Activated T-helper 1 cell treated with anti-CD3 and anti-CD28 coated beads, Interleukin-12 subunit alpha, Interleukin-12 subunit beta, Interleukin-2, Interleukin-4 antibody, amounts not matched to agents 30 ng/mL and 10 ng/mL and 1 ng/mL, durations not matched to agents 14 hours and 24 hours and 36 hours (primary cell): ENCODE measurements at regions not wholly inside any gene's neighbourhood (a gene's known extent, or its start where the extent isn't known, plus 50 kb on each side); places are given as distances from the start of the nearest gene placed in this dataset.
"Not testable (repeated sequence)": the region's sequence is repeated elsewhere in the genome, so short reads cannot be mapped to it uniquely, and the experiment has no call there.

Experiments used
- DNase-seq: peaks from one replicate; pipeline ENCODE4 v3.0.0; 2021; ENCODE audit warnings: low spot score
- H3K27ac Mint-ChIP-seq: one replicate; pipeline ENCODE4 v1.8.0; 2021; ENCODE audit warnings: mild to moderate bottlenecking, mixed read lengths
- H3K27me3 Mint-ChIP-seq: one replicate; pipeline ENCODE4 v1.8.0; 2022; ENCODE audit warnings: mild to moderate bottlenecking, moderate library complexity, mixed read lengths; ENCODE audit not compliant: insufficient read depth
- H3K36me3 Mint-ChIP-seq: one replicate; pipeline ENCODE4 v1.8.0; 2021; ENCODE audit warnings: low read depth, mixed read lengths
- H3K4me1 Mint-ChIP-seq: one replicate; pipeline ENCODE4 v1.8.0; 2021; ENCODE audit warnings: low read depth, mixed read lengths
- H3K4me3 Mint-ChIP-seq: one replicate; pipeline ENCODE4 v1.8.0; 2021; ENCODE audit warnings: mild to moderate bottlenecking, moderate library complexity, mixed read lengths
- H3K9me3 Mint-ChIP-seq: one replicate; pipeline ENCODE4 v1.8.0; 2021; ENCODE audit warnings: mixed read lengths
- intact Hi-C: fragments of 100-400 bp; cut with micrococcal nuclease; formaldehyde crosslinking; loops from one replicate; pipeline ENCODE4 v1.15.1; 2024

DNA sequence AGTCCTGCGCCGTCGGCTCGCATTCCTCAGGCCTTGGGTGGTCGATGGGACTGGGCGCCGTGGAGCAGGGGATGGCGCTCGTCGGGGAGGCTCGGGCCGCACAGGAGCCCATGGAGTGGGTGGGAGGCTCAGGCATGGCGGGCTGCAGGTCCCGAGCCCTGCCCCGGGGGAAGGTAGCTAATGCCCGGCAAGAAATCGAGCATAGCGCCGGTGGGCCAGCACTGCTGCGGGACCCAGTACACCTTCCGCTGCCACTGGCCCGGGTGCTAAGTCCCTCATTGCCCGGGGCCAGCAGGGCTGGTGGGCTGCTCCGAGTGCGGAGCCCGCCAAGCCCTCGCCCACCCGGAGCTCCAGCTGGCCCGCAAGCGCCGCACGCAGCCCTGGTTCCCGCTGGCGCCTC is 122.8 kb downstream of the UFM1 start:
- H3K36me3 Mint-ChIP-seq, H3K27me3 Mint-ChIP-seq, H3K27ac Mint-ChIP-seq, DNase-seq, H3K4me3 Mint-ChIP-seq, H3K4me1 Mint-ChIP-seq, H3K9me3 Mint-ChIP-seq, intact Hi-C loops: not testable (repeated sequence)

DNA sequence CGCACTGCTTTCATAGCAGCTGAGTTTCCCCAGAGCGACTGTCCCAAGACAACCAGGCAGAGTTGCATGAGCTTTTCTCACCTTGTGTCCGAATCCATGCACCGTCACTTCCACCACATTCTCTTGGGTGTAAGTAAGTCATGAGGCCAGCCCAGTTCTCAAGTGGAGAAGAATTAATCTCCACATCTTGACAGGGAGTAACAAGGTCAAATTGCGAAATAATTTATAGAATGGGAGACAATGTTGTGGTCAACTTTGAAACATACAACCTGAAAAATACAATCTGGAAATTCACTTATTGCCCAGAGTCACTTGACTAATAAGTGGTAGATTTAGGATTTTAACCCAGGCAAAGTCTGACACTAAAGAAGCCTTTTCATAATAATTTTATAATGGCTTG is 123.7 kb downstream of the UFM1 start:
- intact Hi-C loops, result no loop called here
- H3K27ac Mint-ChIP-seq, result no peak overlapping the region
- no peaks in the 10 kb centered on the region for H3K9me3 Mint-ChIP-seq

DNA sequence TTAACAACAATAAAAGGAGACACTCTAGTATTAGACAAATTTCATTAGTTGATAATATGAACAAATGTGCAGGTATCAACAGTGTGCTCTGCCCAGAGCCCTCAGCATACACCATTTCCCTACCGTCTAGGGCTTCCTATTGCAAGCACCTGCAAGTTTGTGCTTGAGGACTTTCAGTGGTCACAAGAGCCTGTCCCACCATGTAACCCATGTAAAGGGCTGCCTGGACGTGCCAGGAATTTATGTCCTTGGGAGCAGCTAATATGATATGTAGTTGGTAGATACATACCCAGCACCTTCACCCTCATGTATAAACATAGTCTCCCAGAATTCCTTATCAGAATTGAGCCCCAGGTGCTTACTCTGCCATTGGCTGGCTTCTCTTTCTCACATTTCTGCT is 128.0 kb downstream of the UFM1 start:
- Mint-ChIP-seq H3K9me3 (no peaks in the 10 kb centered on the region), H3K4me1 (no peaks in the 10 kb centered on the region), H3K4me3 (no peak overlapping the region), H3K27ac (no peak overlapping the region), H3K27me3 (no peaks in the 10 kb centered on the region), H3K36me3 (no peaks in the 10 kb centered on the region)
- DNase-seq, result no peak
- intact Hi-C loops, result no loop called here

More for the DNA sequence above, 123.7 kb downstream of the UFM1 start:
- no peak overlapping the region for H3K4me3 Mint-ChIP-seq
- DNase-seq, result no peak
- no peaks in the 10 kb centered on the region for H3K4me1 Mint-ChIP-seq
- no peaks in the 10 kb centered on the region for H3K27me3 Mint-ChIP-seq
- no peaks in the 10 kb centered on the region for H3K36me3 Mint-ChIP-seq

DNA sequence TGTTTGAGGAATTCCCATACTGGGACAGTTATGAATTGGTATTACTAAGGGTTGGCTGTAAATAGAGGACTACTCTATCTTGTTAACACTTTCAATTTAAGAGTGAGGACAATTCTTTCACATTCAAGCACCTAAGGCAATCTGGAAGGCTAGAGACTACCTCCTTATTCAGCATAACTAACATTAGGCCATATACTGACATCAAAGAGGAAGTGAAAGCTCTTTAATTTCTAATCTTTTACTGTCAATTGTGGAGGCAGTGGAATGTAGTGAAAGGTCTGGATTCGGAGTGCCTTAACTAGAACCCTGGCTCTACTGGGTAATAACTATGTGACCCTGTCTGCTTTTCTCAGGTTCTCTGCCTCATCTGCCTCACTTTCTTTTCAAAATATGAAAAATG is 134.0 kb downstream of the UFM1 start:
- DNase-seq, result no peak
- H3K36me3 Mint-ChIP-seq, result no peaks in the 10 kb centered on the region
- no peaks in the 10 kb centered on the region for H3K9me3 Mint-ChIP-seq
- intact Hi-C loops, result no loop called here
- no peak overlapping the region for H3K4me3 Mint-ChIP-seq
- no peaks in the 10 kb centered on the region for H3K27me3 Mint-ChIP-seq
- no peak overlapping the region for H3K27ac Mint-ChIP-seq
- no peaks in the 10 kb centered on the region for H3K4me1 Mint-ChIP-seq

DNA sequence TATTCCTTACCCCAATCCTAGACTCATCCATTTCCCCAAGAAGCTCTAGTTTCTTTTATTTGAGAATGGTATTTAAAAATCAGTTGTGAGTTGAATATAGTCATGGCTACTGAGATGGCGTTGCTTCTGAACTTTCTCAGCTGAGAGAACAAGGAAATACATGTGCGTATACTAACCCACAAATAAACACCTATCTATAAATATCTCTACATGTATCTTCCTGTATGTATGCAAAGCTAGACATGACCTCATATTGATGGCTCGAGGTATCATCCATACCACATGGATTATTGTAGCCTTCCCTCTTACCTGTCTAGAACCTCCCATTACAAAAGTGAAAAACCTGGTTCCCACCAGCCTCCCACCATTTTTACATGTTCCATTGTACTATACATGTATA is 141.0 kb downstream of the UFM1 start:
- Mint-ChIP-seq H3K4me3 (no peak overlapping the region), H3K27ac (no peak overlapping the region), H3K4me1 (no peaks in the 10 kb centered on the region), H3K27me3 (no peaks in the 10 kb centered on the region), H3K36me3 (no peaks in the 10 kb centered on the region), H3K9me3 (no peaks in the 10 kb centered on the region)
- intact Hi-C loops, result no loop called here
- no peak for DNase-seq

DNA sequence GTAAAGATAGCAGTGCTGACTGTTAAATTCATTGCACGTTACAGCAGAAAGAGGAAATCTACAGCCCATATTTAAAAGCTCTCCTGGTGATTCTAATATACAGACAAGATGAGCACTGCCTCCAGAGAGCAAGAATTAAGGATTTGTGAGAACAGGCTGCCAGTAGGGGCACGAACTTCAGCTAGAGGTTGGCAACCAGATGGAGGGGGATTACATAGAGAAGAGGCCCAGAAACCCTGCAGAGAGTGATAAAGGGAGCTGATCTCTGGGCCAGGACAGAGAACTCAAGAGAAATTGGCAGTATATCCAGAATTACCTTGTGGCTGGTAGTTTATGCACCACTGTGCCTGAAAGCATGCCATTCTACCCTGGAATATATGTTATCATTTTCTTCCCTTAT is 144.8 kb downstream of the UFM1 start:
- DNase-seq, result no peak
- Mint-ChIP-seq H3K27ac (no peak overlapping the region), H3K27me3 (no peaks in the 10 kb centered on the region), H3K4me3 (no peak overlapping the region), H3K36me3 (no peaks in the 10 kb centered on the region), H3K9me3 (no peaks in the 10 kb centered on the region), H3K4me1 (no peaks in the 10 kb centered on the region)
- intact Hi-C loops, result no loop called here

DNA sequence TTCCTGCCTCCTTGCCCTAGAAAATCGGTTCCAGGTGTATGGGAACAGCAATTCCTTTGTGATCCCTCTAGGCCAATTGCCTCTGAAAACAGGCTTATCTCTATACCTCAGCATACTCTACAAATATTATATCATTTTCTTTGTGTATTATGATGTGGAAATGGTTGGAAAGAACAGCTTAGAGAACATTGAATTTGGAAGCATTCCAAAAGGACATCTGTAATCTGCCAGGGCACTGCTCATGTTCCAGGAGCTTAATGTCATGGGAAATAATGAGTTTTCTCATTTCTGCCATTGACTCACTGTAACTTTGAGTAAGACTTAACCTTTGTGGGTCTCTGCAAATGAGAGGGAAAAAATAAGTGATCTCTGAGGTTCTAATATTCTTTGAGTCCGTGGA is 147.3 kb downstream of the UFM1 start:
- no peaks in the 10 kb centered on the region for H3K36me3 Mint-ChIP-seq
- no peak overlapping the region for H3K27ac Mint-ChIP-seq
- H3K4me3 Mint-ChIP-seq, result no peak overlapping the region
- no peaks in the 10 kb centered on the region for H3K9me3 Mint-ChIP-seq
- intact Hi-C loops, result no loop called here
- no peaks in the 10 kb centered on the region for H3K4me1 Mint-ChIP-seq
- no peak for DNase-seq
- H3K27me3 Mint-ChIP-seq, result no peaks in the 10 kb centered on the region

DNA sequence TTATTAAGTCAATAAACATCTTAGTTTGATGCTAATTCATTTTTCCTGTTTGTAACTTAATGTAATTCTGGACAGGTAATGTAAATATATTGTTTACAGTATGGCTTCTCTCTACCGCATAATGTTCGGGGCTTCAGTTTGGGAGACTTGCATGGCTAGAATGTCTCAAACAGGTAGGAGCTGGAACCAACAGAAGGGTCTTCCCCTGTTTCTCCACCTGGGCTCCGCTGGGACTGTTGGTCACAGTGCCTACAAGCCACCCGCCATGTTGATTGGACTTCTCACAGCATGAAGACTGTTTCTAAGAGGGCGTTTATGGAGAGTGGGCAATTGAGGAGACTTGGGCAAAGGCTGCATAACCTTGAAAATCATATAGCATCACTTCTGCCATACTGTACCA is 148.6 kb downstream of the UFM1 start:
- Mint-ChIP-seq H3K27me3 (no peaks in the 10 kb centered on the region), H3K36me3 (no peaks in the 10 kb centered on the region), H3K4me1 (no peaks in the 10 kb centered on the region), H3K27ac (no peak overlapping the region), H3K4me3 (no peak overlapping the region), H3K9me3 (no peaks in the 10 kb centered on the region)
- intact Hi-C loops, result no loop called here
- DNase-seq, result no peak

DNA sequence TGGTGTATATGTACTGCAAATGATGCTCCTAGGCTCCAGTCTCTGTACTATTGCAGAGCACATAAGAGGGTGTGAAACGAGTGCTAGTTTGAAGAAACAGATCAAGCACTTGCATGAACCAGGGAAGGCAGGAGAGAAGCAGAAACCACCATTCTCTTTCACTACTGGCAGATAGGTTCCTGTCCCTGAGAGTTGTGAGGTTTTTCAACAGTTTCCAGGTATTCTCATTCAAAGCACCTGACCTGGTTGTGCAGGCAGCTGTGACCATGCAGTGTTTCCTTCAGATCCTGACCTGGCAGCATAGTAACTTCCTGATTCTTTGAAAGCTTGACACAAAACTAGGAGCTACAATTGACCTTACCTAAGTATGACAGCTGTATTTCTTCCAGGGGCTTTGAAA is 164.9 kb downstream of the UFM1 start:
- intact Hi-C loops, result no loop called here
- H3K36me3 Mint-ChIP-seq, result no peaks in the 10 kb centered on the region

DNA sequence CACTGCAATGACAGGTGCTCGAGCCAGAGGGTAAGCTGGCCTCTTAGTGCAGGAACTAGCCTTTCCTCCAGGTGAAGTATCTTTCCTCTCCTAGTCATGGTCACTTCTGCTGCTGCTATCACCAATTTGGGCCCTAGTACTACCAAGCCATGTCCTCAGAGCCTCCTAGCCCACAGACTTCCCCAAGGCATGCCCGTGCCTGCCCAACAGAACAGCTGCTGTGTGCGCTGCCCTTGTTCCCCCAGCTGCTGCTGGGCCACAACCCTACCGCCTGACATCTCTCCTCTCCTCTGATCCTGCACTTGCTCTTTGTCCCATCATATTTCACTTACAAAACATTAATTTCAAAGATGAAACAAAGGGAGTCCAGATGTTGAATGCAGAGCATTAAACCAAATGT is 168.5 kb upstream of the FREM2 start:
- intact Hi-C loops, result no loop called here
- Mint-ChIP-seq H3K27ac (no peak overlapping the region), H3K27me3 (peaks cover 1% of the 10 kb centered on the region), H3K9me3 (no peaks in the 10 kb centered on the region), H3K36me3 (no peaks in the 10 kb centered on the region), H3K4me3 (no peak overlapping the region), H3K4me1 (no peaks in the 10 kb centered on the region)
- no peak for DNase-seq

More for the DNA sequence above, 164.9 kb downstream of the UFM1 start:
- Mint-ChIP-seq H3K27me3 (no peaks in the 10 kb centered on the region), H3K9me3 (no peaks in the 10 kb centered on the region), H3K4me3 (no peak overlapping the region), H3K4me1 (no peaks in the 10 kb centered on the region), H3K27ac (no peak overlapping the region)
- no peak for DNase-seq

DNA sequence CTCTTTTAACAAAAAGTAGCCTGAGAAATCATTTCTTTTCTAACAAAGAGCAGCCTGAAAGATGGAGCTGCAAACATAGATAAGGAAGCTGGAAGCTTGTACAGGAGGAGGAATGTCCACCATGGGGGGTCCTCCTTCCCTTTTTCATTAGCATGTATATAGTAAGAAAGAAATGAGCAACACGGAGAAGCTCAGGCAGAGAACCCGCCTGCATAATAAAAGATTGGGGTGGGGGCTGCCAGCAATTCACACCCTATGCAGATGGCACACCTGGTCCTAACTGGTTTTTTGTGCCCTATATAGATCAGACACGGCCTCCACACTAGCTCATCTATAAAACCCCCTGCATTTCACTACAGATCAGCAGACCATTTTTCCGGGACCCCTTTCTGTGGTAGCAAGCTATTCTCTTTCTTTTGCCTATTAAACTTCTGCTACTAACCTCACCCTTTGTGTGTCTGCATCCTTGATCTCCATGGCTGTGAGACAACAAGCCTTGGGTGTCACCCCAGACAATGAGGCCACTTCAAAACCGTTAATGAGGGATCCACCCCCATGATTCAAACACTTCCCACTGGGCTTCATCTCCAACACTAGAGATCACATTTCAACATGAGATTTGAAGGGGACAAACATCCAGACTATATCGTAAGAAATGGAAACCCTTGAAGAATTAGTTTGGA is 167.5 kb upstream of the FREM2 start:
- no peak for DNase-seq
- H3K36me3 Mint-ChIP-seq, result no peaks in the 10 kb centered on the region
- H3K27ac Mint-ChIP-seq, result no peak overlapping the region
- no peak overlapping the region for H3K4me3 Mint-ChIP-seq
- no peaks in the 10 kb centered on the region for H3K4me1 Mint-ChIP-seq
- H3K27me3 Mint-ChIP-seq, result peaks cover 1% of the 10 kb centered on the region
- no peaks in the 10 kb centered on the region for H3K9me3 Mint-ChIP-seq
- intact Hi-C loops, result no loop called here

DNA sequence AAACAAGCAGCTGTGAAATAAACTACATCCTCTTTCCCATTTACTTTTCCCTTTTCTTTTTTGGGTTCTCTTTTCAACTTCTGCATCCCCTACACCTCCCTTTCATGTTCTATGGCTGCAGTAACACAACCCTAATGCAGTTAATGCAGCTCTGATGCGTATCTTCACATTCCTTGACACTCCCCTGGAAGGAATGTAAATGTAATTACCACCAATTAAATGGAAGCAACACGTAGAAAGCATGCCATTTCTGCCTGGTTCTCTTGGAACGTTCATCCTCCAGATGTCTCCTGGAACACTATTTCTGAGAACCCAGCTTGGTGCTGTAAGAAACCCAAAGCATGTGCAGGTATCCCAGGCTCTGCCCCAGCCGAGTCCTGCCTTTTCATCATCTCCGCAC is 166.8 kb upstream of the FREM2 start:
- no peak for DNase-seq
- intact Hi-C loops, result no loop called here
- no peaks in the 10 kb centered on the region for H3K4me1 Mint-ChIP-seq
- H3K4me3 Mint-ChIP-seq, result no peak overlapping the region
- H3K27me3 Mint-ChIP-seq, result peaks cover 1% of the 10 kb centered on the region
- no peaks in the 10 kb centered on the region for H3K9me3 Mint-ChIP-seq
- no peaks in the 10 kb centered on the region for H3K36me3 Mint-ChIP-seq
- no peak overlapping the region for H3K27ac Mint-ChIP-seq

DNA sequence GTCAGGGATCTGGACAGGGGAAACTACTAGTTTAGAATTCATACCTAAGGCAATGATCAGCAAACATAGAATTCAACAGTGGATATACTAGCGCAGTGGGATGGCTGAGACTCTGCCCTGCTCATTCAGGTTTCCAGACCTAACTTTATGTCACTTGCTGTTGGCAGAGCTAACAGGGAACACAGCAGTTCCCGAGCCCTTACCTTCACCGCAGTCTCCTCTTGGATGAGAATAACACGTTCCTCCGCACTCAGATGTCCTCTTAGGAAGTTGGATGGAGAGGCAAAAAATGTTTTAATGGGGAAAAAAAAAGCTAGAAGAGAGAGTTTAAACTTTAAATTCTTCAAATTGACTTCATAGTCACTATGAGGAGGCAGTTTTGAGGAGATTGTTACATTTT is 159.7 kb upstream of the FREM2 start:
- H3K9me3 Mint-ChIP-seq, result no peaks in the 10 kb centered on the region
- H3K27me3 Mint-ChIP-seq, result no peaks in the 10 kb centered on the region
- no peak overlapping the region for H3K27ac Mint-ChIP-seq
- H3K4me1 Mint-ChIP-seq, result no peaks in the 10 kb centered on the region
- no peaks in the 10 kb centered on the region for H3K36me3 Mint-ChIP-seq
- no peak overlapping the region for H3K4me3 Mint-ChIP-seq
- no peak for DNase-seq
- intact Hi-C loops, result no loop called here

DNA sequence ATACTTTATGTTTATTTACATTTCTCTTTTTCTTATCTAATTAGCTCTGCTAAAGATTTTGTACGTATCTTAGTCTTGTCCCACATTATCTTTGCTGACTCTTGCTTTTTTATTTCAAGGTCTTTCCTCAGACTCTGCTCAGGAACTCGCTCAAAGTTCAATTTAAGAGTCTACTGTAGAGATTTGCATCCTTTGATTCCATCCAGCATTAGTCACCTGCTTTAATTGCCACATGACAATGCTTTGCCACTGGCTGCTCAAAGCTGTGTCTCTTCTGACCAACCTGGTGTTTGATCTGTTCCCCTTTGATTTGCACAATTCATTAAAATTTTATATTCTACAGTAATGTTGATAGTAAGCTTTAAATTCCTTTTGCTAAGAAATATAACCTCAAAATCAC is 157.9 kb upstream of the FREM2 start:
- Mint-ChIP-seq H3K4me3 (no peak overlapping the region), H3K9me3 (no peaks in the 10 kb centered on the region), H3K27me3 (no peaks in the 10 kb centered on the region), H3K4me1 (no peaks in the 10 kb centered on the region), H3K36me3 (no peaks in the 10 kb centered on the region), H3K27ac (no peak overlapping the region)
- intact Hi-C loops, result no loop called here
- no peak for DNase-seq
